Heart left ventricle (tissue), 16 donors: ENCODE measurements at regions not wholly inside any gene's neighbourhood (a gene's known extent, or its start where the extent isn't known, plus 50 kb on each side); places are given as distances from the start of the nearest gene placed in this dataset.

Source experiments
- ATAC-seq, 4 donors: fragments of 200-7000 bp; cut with Tn5 transposase; one replicate each; pipeline ENCODE4 v1.9.1; 2020 to 2022; ENCODE audit warnings: moderate library complexity in 4 of 4, mild to moderate bottlenecking in 3 of 4, moderate number of reproducible peaks in 1 of 4
- DNase-seq, 5 donors: peaks; one replicate each; pipeline ENCODE4 v3.0.0-alpha.2; 2020
- H3K27ac ChIP-seq, 12 donors: fragments of 200-600 bp; sonication (generic) in 4 of 12; one replicate each; pipeline versions ENCODE4 v1.5.0 to v1.8.0; 2016 to 2022; ENCODE audit warnings: mild to moderate bottlenecking in 2 of 12
- H3K27me3 ChIP-seq, 9 donors: fragments of 200-600 bp; sonication (generic) in 2 of 9; one replicate each; pipeline versions ENCODE4 v1.5.1 to v1.8.0; 2016 to 2022; ENCODE audit warnings: mild to moderate bottlenecking in 3 of 9
- H3K36me3 ChIP-seq, 9 donors: fragments of 200-600 bp; sonication (generic) in 2 of 9; one replicate each; pipeline versions ENCODE4 v1.5.0 to v1.8.0; 2018 to 2022; ENCODE audit warnings: mild to moderate bottlenecking in 2 of 9
- H3K4me1 ChIP-seq, 12 donors: fragments of 200-600 bp; sonication (generic) in 4 of 12; one replicate each; pipeline versions ENCODE4 v1.5.0 to v1.8.0; 2016 to 2022; ENCODE audit warnings: mild to moderate bottlenecking in 3 of 12
- H3K4me3 ChIP-seq, 12 donors: fragments of 200-600 bp; sonication (generic) in 4 of 12; one replicate each; pipeline versions ENCODE4 v1.5.0 to v1.8.0; 2017 to 2022; ENCODE audit warnings: mild to moderate bottlenecking in 9 of 12, moderate library complexity in 4 of 12
- H3K9me3 ChIP-seq, 12 donors: fragments of 200-600 bp; sonication (generic) in 4 of 12; one replicate each; pipeline versions ENCODE4 v1.5.0 to v1.8.0; 2016 to 2022; ENCODE audit warnings: mild to moderate bottlenecking in 1 of 12
- POLR2A ChIP-seq, 2 donors: fragments of 450-650 bp; IDR thresholded peaks; one replicate each; pipeline ENCODE4 v1.6.1; 2017; ENCODE audit warnings: antibody characterized with exemption in 2 of 2, mild to moderate bottlenecking in 2 of 2, moderate library complexity in 2 of 2
- WGBS, 4 donors: extraction: QIAGEN DNeasy Blood & Tissue Kit in 2 of 4; methylation state at CpG; one replicate each; pipeline versions ENCODE4 v1.1.5 to v1.1.7; 2013 to 2018; 5-methylcytosine and 5-hydroxymethylcytosine counted together
- intact Hi-C, 10 donors: fragments of 100-400 bp; cut with DNase I; formaldehyde crosslinking; loops; one replicate each; pipeline versions ENCODE4 v1.11.1 to v1.14.2; 2022
- TF ChIP-seq, protein P1 (sequence below), 12 donors: fragments of 200-600 bp; sonication (generic) in 4 of 12; IDR thresholded peaks; one replicate each; pipeline versions ENCODE4 v1.5.0 to v1.8.0; 2018 to 2022; ENCODE audit warnings: antibody characterized with exemption in 12 of 12, mild to moderate bottlenecking in 5 of 12
- donor health status: ischemic (EF 13 %, LVEDD 7.1; RV severe dilation, severe dysfunction).
- donor health status: healthy with polysubstance abuse.
- donor health status: DM: no; HTN: yes; CAD: no.
- donor health status: DM: no; HTN: no; CAD: no.
- donor health status: ischemic (EF 25% LVEDD 6.9; RV normal size, moderate dysfunction).
- donor health status: ischemic (EF 25% LVEDD 5.7; RV mildly dilated, moderate dysfunction).
- donor health status: healthy.
- donor health status: DM: yes; HTN: yes; CAD: no.
- donor health status: ischemic (EF 35%, LVEDD 5.7; RV mildly dilated, moderate dysfunction).
- donor health status: nonischemic (EF 11% LVEDD 7.7; RV severe dilation, severe dysfunction).
- donor health status: DM: yes; HTN: yes; CAD: no.
- donor health status: PGD.
- donor health status: ischemic (EF 29% LVEDD 5.4; RV normal size, mild dysfunction).
- donor health status: nonischemic (EF 23%, LVEDD 6.1; RV moderate dilation, normal function).

DNA sequence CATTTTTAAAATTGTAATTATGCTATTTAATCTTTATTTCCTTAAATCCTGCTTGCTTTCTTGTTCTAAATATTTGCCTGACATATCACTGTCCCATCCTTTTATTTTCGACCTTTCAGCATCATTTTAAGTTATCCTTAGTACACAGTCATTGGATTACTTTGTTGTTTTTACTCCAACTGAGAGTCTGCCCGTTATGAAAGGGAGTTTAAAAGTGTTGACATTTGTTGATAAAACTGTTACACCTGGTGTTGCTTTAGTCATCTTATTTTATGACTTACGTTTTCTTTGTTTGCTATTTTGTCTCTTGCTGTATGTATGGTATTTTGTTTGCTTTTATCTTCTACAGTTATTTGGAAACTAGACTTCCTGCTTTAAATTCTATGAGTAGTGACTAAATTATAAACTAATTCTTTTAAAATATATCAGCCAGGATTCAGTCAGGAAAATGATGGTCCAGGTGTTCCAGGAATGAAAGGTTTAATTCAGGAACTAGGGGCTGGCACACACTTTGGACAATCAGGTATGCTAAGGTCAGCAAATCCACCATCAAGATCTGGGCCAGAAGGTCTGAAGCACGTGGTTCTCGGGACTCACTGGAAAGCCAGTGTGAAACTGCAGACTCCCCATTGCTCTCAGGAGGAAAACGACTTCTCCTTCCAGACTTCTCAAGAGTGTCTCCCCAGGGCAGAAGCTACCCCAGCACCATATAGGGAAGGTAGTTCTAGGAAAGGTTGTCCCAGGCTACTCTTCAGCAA lies 86.0 kb downstream of the RASSF10 start:
- Histone ChIP-seq H3K4me3 (no peak overlapping the region), H3K27me3 (peaks cover 0 to 7% (median 0%) of the 10 kb centered on the region in 9 donors), H3K4me1 (no peaks in the 10 kb centered on the region), H3K36me3 (no peaks in the 10 kb centered on the region), H3K27ac (no peak overlapping the region), H3K9me3 (no peaks in the 10 kb centered on the region)
- DNase-seq, result no peak
- TF ChIP-seq POLR2A (IDR thresholded peaks at IDR 0.05), result no peak
- TF ChIP-seq, protein P1, sequence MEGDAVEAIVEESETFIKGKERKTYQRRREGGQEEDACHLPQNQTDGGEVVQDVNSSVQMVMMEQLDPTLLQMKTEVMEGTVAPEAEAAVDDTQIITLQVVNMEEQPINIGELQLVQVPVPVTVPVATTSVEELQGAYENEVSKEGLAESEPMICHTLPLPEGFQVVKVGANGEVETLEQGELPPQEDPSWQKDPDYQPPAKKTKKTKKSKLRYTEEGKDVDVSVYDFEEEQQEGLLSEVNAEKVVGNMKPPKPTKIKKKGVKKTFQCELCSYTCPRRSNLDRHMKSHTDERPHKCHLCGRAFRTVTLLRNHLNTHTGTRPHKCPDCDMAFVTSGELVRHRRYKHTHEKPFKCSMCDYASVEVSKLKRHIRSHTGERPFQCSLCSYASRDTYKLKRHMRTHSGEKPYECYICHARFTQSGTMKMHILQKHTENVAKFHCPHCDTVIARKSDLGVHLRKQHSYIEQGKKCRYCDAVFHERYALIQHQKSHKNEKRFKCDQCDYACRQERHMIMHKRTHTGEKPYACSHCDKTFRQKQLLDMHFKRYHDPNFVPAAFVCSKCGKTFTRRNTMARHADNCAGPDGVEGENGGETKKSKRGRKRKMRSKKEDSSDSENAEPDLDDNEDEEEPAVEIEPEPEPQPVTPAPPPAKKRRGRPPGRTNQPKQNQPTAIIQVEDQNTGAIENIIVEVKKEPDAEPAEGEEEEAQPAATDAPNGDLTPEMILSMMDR (IDR thresholded peaks at IDR 0.05), result no peak
- ATAC-seq, result no peak
- intact Hi-C loops, result no loop called here
- WGBS, 4 donors, result 40 to 53% (median 49%) methylated on average over 6 of the region's 6 CpGs

DNA sequence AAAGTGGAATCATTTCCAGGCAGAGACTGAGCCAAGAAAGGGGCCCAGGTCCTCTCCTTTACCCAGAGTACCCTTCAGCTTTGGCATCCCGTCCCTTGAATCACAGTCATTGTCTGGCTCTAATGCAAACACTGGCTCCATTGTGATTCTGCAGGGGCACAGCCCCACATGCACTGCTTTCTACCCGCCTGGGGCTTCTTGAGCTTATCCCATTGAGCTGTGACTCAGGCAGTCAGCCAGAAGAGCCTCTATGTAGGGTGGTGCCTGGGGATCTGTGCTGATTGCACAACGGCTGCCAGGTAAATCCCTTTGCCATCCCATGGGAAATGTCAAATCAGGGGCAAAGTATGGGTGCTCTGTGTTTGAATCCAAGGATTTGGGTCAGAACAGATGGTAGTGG lies 88.9 kb downstream of the RASSF10 start:
- ATAC-seq (no peak), DNase-seq (no peak)
- no peaks in the 10 kb centered on the region for H3K4me1 ChIP-seq
- no peak overlapping the region for H3K27ac ChIP-seq
- H3K9me3 ChIP-seq, result no peaks in the 10 kb centered on the region
- intact Hi-C loops, result no loop called here
- TF ChIP-seq, protein P1 (IDR thresholded peaks at IDR 0.05), result no peak
- TF ChIP-seq POLR2A (IDR thresholded peaks at IDR 0.05), result no peak
- H3K27me3 ChIP-seq, result peaks cover 0 to 7% (median 0%) of the 10 kb centered on the region in 9 donors
- WGBS, 4 donors, result 75 to 83% (median 81%) methylated on average over 3 of the region's 3 CpGs
- no peak overlapping the region for H3K4me3 ChIP-seq
- H3K36me3 ChIP-seq, result no peaks in the 10 kb centered on the region

DNA sequence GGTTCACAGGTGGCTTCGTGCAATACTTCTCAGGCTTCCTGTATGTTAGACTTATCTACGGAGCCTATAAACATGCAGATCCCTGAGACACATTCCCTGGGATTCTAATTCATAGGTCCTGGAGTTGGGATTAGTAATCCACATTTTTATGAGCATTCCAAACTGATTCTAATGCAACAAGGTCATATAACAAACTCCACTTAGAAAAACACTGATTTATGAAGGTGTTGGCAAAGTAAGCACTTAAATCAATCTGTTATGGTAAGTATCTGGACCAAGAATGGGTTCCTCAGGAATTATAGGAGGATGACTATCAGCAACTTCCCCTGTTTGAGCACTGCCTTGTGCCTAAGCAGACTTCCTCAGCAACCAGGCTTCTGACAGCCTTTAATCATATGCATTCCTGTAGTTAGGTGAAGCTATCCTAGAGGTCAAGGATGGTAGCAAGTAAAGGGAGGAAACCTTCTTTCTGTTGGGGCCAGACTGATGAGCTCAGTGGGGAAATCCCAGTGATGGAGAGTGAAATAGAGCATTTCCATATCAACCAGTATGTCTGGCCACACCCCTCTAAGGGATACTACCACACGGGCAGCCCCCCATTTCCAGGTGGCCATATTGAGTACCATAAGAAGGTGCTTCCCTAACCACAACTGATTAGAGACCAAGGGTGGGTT lies 89.6 kb downstream of the RASSF10 start:
- no peak for DNase-seq
- Histone ChIP-seq H3K9me3 (no peaks in the 10 kb centered on the region), H3K36me3 (no peaks in the 10 kb centered on the region), H3K27me3 (peaks cover 0 to 7% (median 0%) of the 10 kb centered on the region in 9 donors), H3K4me3 (no peak overlapping the region), H3K27ac (no peak overlapping the region), H3K4me1 (no peaks in the 10 kb centered on the region)
- TF ChIP-seq POLR2A (IDR thresholded peaks at IDR 0.05), result no peak
- TF ChIP-seq, protein P1 (IDR thresholded peaks at IDR 0.05), result no peak
- 88 to 91% (median 91%) methylated on average over 3 of the region's 3 CpGs for WGBS, 4 donors
- ATAC-seq, result no peak
- intact Hi-C loops, result no loop called here
